Kidney (tissue), 13 donors: ENCODE measurements at regions not wholly inside any gene's neighbourhood (a gene's known extent, or its start where the extent isn't known, plus 50 kb on each side); places are given as distances from the start of the nearest gene placed in this dataset.
A peak's percentile ranks its signal among the peaks of the same experiment; 100 is the strongest.

Experiments used
- DNase-seq, 5 donors: peaks; one replicate each; pipeline ENCODE4 v3.0.0-alpha.2; 2013 to 2020
- FAIRE-seq: peaks from 2 replicates; lab custom pipeline; 2012; peaks lifted over from hg19 to GRCh38; lab: Jason Lieb, UNC
- H3K27ac ChIP-seq, 2 donors: one replicate each; pipeline ENCODE4 v1.7.0; 2013; ENCODE audit warnings: low read depth in 2 of 2, low read length in 2 of 2, inconsistent platforms in 1 of 2
- H3K27me3 ChIP-seq: one replicate; pipeline ENCODE4 v1.7.1; 2013; ENCODE audit warnings: low read length, inconsistent platforms; ENCODE audit not compliant: control insufficient read depth, insufficient read depth
- H3K36me3 ChIP-seq, 3 donors: one replicate each; pipeline versions ENCODE4 v1.7.0 to v1.7.1; 2013; ENCODE audit warnings: low read length in 3 of 3, control low read depth in 1 of 3, inconsistent platforms in 1 of 3; ENCODE audit not compliant: insufficient read depth in 3 of 3, control insufficient read depth in 2 of 3
- H3K4me1 ChIP-seq, 3 donors: one replicate each; pipeline versions ENCODE4 v1.7.0 to v1.7.1; 2013; ENCODE audit warnings: low read length in 3 of 3, inconsistent platforms in 1 of 3, low read depth in 1 of 3; ENCODE audit not compliant: control insufficient read depth in 2 of 3, insufficient read depth in 2 of 3
- H3K4me3 ChIP-seq, 3 donors: one replicate each; pipeline versions ENCODE4 v1.7.0 to v1.8.1; 2013; ENCODE audit warnings: low read length in 3 of 3, control low read depth in 1 of 3, inconsistent platforms in 1 of 3
- H3K9ac ChIP-seq, 3 donors: one replicate each; pipeline versions ENCODE4 v1.7.0 to v1.7.1; 2013; ENCODE audit warnings: low read length in 3 of 3, control low read depth in 1 of 3, inconsistent platforms in 1 of 3
- H3K9me3 ChIP-seq, 3 donors: one replicate each; pipeline versions ENCODE4 v1.7.0 to v1.7.1; 2013; ENCODE audit warnings: low read length in 3 of 3, control low read depth in 1 of 3, inconsistent platforms in 1 of 3; ENCODE audit not compliant: control insufficient read depth in 2 of 3, insufficient read depth in 1 of 3
- intact Hi-C: fragments of 100-400 bp; cut with DNase I; formaldehyde crosslinking; loops from one replicate; pipeline ENCODE4 v1.11.1; 2022
- TF ChIP-seq, protein P1 (sequence below): IDR thresholded peaks from 3 replicates; pipeline ENCODE4 v1.5.1; 2012; ENCODE audit warnings: mild to moderate bottlenecking, moderate library complexity, borderline replicate concordance; ENCODE audit not compliant: insufficient read depth; ENCODE audit errors: extremely low read depth
- donor health status: control.
- donor health status: control.
- donor health status: control.
- donor health status: control.
- donor health status: control.
- donor health status: DM: yes; HTN: yes; CAD: no.
- donor health status: Normal renal cell carcinoma (clear cell type).

DNA sequence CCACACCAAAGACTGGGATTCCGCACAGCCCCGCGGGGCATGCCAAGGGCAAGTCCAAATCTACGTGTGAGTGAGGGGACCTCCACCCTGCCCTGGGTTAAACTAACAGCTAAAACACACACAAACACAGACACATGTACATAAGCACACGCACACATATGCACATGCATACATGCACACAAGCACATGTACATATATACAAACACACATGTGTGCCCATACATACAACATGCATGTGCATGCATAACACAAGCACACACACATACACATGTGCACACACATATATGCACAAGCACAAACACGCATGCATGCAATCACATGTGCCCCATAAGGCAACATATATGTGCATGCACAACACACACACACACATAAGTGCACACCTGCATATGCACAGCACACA, 136.7 kb downstream of the SOX1 start:
- Histone ChIP-seq H3K27me3 (peaks cover 34% of the 10 kb centered on the region), H3K4me1 (peaks cover 0 to 2% (median 0%) of the 10 kb centered on the region in 3 donors), H3K36me3 (no peaks in the 10 kb centered on the region), H3K27ac (no peak overlapping the region), H3K4me3 (no peak overlapping the region), H3K9ac (no peak overlapping the region), H3K9me3 (no peaks in the 10 kb centered on the region)
- DNase-seq (no peak), FAIRE-seq (no peak)
- intact Hi-C loops, result no loop called here
- TF ChIP-seq, protein P1, sequence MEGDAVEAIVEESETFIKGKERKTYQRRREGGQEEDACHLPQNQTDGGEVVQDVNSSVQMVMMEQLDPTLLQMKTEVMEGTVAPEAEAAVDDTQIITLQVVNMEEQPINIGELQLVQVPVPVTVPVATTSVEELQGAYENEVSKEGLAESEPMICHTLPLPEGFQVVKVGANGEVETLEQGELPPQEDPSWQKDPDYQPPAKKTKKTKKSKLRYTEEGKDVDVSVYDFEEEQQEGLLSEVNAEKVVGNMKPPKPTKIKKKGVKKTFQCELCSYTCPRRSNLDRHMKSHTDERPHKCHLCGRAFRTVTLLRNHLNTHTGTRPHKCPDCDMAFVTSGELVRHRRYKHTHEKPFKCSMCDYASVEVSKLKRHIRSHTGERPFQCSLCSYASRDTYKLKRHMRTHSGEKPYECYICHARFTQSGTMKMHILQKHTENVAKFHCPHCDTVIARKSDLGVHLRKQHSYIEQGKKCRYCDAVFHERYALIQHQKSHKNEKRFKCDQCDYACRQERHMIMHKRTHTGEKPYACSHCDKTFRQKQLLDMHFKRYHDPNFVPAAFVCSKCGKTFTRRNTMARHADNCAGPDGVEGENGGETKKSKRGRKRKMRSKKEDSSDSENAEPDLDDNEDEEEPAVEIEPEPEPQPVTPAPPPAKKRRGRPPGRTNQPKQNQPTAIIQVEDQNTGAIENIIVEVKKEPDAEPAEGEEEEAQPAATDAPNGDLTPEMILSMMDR, result no peak

DNA sequence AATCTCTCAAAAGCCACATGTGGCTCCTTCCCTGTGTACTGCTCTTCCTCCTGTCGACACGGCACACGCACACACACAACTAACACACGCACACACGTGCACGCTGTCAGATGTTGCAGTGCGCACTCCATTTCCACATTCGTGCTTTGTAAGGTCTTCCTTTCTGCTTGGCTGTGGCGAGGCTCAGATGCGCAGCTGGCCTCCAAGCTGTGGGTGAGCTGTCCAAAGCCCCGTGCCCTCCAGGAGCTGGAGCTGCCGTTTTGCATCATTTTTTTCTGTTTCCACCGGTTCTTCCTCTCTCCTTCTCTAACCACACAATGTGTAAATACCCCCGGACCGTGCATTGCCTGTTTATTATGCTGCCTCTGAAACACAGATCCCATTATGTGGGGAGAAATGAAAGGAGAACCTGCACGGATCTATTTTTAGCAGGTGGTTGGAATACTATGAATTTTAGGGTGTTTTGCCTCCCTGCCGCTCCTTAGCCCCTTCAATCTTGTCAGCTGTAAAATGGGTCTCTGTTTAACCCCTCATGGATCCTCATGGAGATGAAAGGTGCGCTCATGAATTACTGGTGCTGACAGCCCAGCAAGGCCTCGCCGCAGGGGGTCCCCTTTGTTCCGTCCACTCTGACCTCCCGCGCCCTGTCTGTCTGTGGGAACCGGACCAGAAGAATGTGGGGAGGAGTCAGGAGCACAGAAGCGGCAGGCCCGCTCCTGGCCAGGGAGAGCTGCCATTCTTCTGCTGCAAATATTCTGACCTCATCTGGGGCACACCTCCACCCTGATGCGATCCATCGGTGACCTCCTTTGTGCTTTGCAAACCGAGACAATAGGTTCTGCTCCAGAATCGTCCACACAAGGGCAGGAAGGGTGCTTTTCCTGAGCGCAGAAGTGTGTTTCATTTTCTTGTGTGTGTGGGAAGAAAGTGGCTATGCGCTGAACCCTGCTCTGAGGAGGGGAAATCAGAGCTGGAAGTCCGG, 137.7 kb downstream of the SOX1 start:
- FAIRE-seq (no peak), DNase-seq (peak in 2 of 5 donors; percentile 20 to 49)
- Histone ChIP-seq H3K4me3 (peak overlapping the region in 1 of 3 donors; percentile 29), H3K27me3 (peaks cover 34% of the 10 kb centered on the region), H3K9ac (no peak overlapping the region), H3K36me3 (no peaks in the 10 kb centered on the region), H3K4me1 (peaks cover 0 to 2% (median 0%) of the 10 kb centered on the region in 3 donors), H3K27ac (no peak overlapping the region), H3K9me3 (no peaks in the 10 kb centered on the region)
- intact Hi-C loops, result no loop called here
- TF ChIP-seq, protein P1, result no peak

DNA sequence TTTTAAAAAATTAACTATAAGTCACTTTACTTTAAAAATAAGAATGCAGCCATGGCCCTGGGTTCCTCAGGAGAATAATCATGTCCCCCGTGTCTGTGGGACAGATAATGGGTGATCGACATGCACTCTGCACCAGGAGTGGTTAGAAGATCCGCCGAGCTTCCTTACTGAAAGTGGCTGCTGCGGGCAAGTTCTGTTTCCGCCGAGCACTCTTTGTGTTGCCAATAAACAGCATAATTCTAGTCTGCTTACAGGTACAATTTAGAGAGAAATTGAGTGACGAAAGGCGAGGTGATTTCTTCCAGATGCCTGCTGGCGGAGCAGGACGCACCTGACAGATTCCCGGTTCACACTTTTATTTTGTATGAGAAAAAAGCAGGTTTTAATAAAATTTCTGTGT, 139.0 kb downstream of the SOX1 start:
- Histone ChIP-seq H3K4me3 (no peak overlapping the region), H3K36me3 (no peaks in the 10 kb centered on the region), H3K27ac (no peak overlapping the region), H3K9me3 (no peaks in the 10 kb centered on the region), H3K4me1 (peaks cover 0 to 2% (median 0%) of the 10 kb centered on the region in 3 donors), H3K27me3 (peaks cover 34% of the 10 kb centered on the region), H3K9ac (no peak overlapping the region)
- TF ChIP-seq, protein P1, result no peak
- DNase-seq (peak in 2 of 5 donors; percentile 7 to 26), FAIRE-seq (no peak)
- intact Hi-C loops, result no loop called here
